Endodermal cell (in vitro differentiated cells): ENCODE measurements at regions not wholly inside any gene's neighbourhood (a gene's known extent, or its start where the extent isn't known, plus 50 kb on each side); places are given as distances from the start of the nearest gene placed in this dataset.

Source experiments
- DNase-seq: peaks from one replicate; pipeline ENCODE4 v3.0.0-alpha.2; 2017
- H3K27ac ChIP-seq: 2 replicates; pipeline ENCODE4 v1.5.1; 2013; ENCODE audit warnings: mild to moderate bottlenecking, low read depth, low read length, moderate library complexity
- H3K27me3 ChIP-seq: 2 replicates; pipeline ENCODE4 v1.6.1; 2013; ENCODE audit warnings: mild to moderate bottlenecking, low read length, moderate library complexity; ENCODE audit not compliant: insufficient read depth, control insufficient read depth, poor library complexity, severe bottlenecking
- H3K36me3 ChIP-seq: 2 replicates; pipeline ENCODE4 v1.7.0; 2013; ENCODE audit warnings: mild to moderate bottlenecking, low read length, moderate library complexity; ENCODE audit not compliant: control insufficient read depth, insufficient read depth
- H3K4me1 ChIP-seq: one replicate; pipeline ENCODE4 v1.7.0; 2013; ENCODE audit warnings: low read length; ENCODE audit not compliant: control insufficient read depth, insufficient read depth
- H3K4me3 ChIP-seq: 2 replicates; pipeline ENCODE4 v1.5.1; 2013; ENCODE audit warnings: mild to moderate bottlenecking, low read length, moderate library complexity
- H3K9ac ChIP-seq: 2 replicates; pipeline ENCODE4 v1.6.1; 2013; ENCODE audit warnings: mild to moderate bottlenecking, low read length, moderate library complexity; ENCODE audit not compliant: poor library complexity, severe bottlenecking; ENCODE audit errors: extremely low read depth
- H3K9me3 ChIP-seq: 2 replicates; pipeline ENCODE4 v1.6.1; 2013; ENCODE audit warnings: mild to moderate bottlenecking, low read length, moderate library complexity; ENCODE audit not compliant: control insufficient read depth
- H3K27ac Mint-ChIP-seq: 2 replicates; pipeline ENCODE4 v1.8.0; 2020; ENCODE audit warnings: mixed read lengths
- H3K27me3 Mint-ChIP-seq: 2 replicates; pipeline ENCODE4 v1.8.0; 2021; ENCODE audit warnings: mild to moderate bottlenecking, mixed read lengths; ENCODE audit not compliant: insufficient read depth
- H3K36me3 Mint-ChIP-seq: 2 replicates; pipeline ENCODE4 v1.8.0; 2020; ENCODE audit warnings: low read depth, mixed read lengths
- H3K4me1 Mint-ChIP-seq: 2 replicates; pipeline ENCODE4 v1.8.0; 2020; ENCODE audit warnings: mixed read lengths
- H3K4me3 Mint-ChIP-seq: 2 replicates; pipeline ENCODE4 v1.8.0; 2020; ENCODE audit warnings: mild to moderate bottlenecking, moderate library complexity, mixed read lengths
- H3K9me3 Mint-ChIP-seq: 2 replicates; pipeline ENCODE4 v1.8.0; 2020; ENCODE audit warnings: mild to moderate bottlenecking, mixed read lengths
- CTCF ChIP-seq: fragments of 200-600 bp; sonication (generic); conservative IDR thresholded peaks from 2 replicates; pipeline ENCODE4 v1.5.0; 2021; ENCODE audit warnings: antibody characterized with exemption, mild to moderate bottlenecking
- WGBS, 2 experiments: methylation state at CpG; one replicate each; pipeline versions ENCODE4 v1.1.5 to v1.1.7; 2013; ENCODE audit warnings: missing lambda C conversion rate in 2 of 2, mixed read lengths in 1 of 2; ENCODE audit not compliant: insufficient coverage in 1 of 2, insufficient read length in 1 of 2; 5-methylcytosine and 5-hydroxymethylcytosine counted together

GRCh38 chr3:31444220-31445142, 88.2 kb upstream of the STT3B start:
- Mint-ChIP-seq H3K36me3 (no peaks in the 10 kb centered on the region), H3K4me1 (peaks cover 24% of the 10 kb centered on the region), H3K4me3 (no peak overlapping the region), H3K9me3 (no peaks in the 10 kb centered on the region), H3K27me3 (no peaks in the 10 kb centered on the region), H3K27ac (no peak overlapping the region)
- H3K9me3 ChIP-seq: no peaks in the 10 kb centered on the region
- H3K27me3 ChIP-seq: no peaks in the 10 kb centered on the region
- DNase-seq: no peak
- no peak overlapping the region for H3K27ac ChIP-seq
- no peak overlapping the region for H3K9ac ChIP-seq
- H3K36me3 ChIP-seq: no peaks in the 10 kb centered on the region
- H3K4me3 ChIP-seq: no peak overlapping the region
- no peak for TF ChIP-seq CTCF
- WGBS, 2 experiments: 94 to 100% methylated on average over 4 to 6 of the region's 6 CpGs
- peaks cover 5% of the 10 kb centered on the region for H3K4me1 ChIP-seq

GRCh38 chr3:31445701-31446100, 87.0 kb upstream of the STT3B start:
- 100% methylated on average over 1 of the region's 1 CpG for WGBS, 2 experiments
- H3K4me3 ChIP-seq: no peak overlapping the region
- Mint-ChIP-seq H3K9me3 (no peaks in the 10 kb centered on the region), H3K4me3 (no peak overlapping the region), H3K36me3 (no peaks in the 10 kb centered on the region), H3K4me1 (peaks cover 23% of the 10 kb centered on the region), H3K27ac (no peak overlapping the region), H3K27me3 (no peaks in the 10 kb centered on the region)
- H3K9me3 ChIP-seq: no peaks in the 10 kb centered on the region
- no peak overlapping the region for H3K27ac ChIP-seq
- H3K9ac ChIP-seq: no peak overlapping the region
- no peaks in the 10 kb centered on the region for H3K27me3 ChIP-seq
- no peak for DNase-seq
- H3K4me1 ChIP-seq: peaks cover 5% of the 10 kb centered on the region
- no peaks in the 10 kb centered on the region for H3K36me3 ChIP-seq
- no peak for TF ChIP-seq CTCF

- H3K9ac ChIP-seq: no peak overlapping the region
- H3K27me3 ChIP-seq: no peaks in the 10 kb centered on the region
- H3K36me3 Mint-ChIP-seq: no peaks in the 10 kb centered on the region
- H3K4me1 Mint-ChIP-seq: peaks cover 14% of the 10 kb centered on the region
- no peaks in the 10 kb centered on the region for H3K9me3 Mint-ChIP-seq
- no peaks in the 10 kb centered on the region for H3K27me3 Mint-ChIP-seq
- H3K4me3 ChIP-seq: no peak overlapping the region
- H3K9me3 ChIP-seq: no peaks in the 10 kb centered on the region
- H3K27ac Mint-ChIP-seq: no peak overlapping the region
- H3K36me3 ChIP-seq: no peaks in the 10 kb centered on the region
- H3K4me1 ChIP-seq: peaks cover 4% of the 10 kb centered on the region
- peak; percentile 90 for TF ChIP-seq CTCF
- no peak overlapping the region for H3K27ac ChIP-seq
- no peak overlapping the region for H3K4me3 Mint-ChIP-seq
- 80 to 100% methylated on average over 1 of the region's 1 CpG for WGBS, 2 experiments
- peak; percentile 83 for DNase-seq
Measured at GRCh38 chr3:31448035-31448881, 84.5 kb upstream of the STT3B start.
